ENCODE measurements at regions not wholly inside any gene's neighbourhood (a gene's known extent, or its start where the extent isn't known, plus 50 kb on each side); places are given as distances from the start of the nearest gene placed in this dataset.

DNA sequence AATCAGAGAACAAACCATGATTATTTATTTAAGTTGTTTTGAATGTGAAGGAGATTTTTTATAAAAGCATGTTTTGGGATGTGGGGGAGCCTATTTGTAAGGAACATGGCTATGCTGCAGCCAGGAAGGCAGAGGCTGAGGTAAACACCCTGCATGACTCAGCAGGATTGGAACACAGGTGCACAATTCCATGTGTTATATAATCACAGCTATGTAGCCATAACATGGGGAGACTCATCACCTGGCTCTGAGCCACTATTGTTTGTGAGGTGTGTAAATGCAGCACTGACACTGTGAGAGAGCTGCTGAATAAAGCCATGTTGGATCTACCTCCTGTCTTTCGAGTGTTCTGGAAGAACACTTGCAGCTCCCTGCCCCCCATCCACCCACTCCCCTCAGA lies 1009.8 kb downstream of the DNAH5 start (continued):
- TF ChIP-seq, protein P1, sequence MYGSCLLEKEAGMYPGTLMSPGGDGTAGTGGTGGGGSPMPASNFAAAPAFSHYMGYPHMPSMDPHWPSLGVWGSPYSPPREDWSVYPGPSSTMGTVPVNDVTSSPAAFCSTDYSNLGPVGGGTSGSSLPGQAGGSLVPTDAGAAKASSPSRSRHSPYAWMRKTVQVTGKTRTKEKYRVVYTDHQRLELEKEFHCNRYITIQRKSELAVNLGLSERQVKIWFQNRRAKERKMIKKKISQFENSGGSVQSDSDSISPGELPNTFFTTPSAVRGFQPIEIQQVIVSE (CRISPR knock-in tag; IDR thresholded peaks at IDR 0.05; ENCODE audit: borderline replicate concordance), result no peak
- TF ChIP-seq ZNF232 (CRISPR knock-in tag; IDR thresholded peaks at IDR 0.05) (no peak), FOXP4 (CRISPR knock-in tag; IDR thresholded peaks at IDR 0.05) (no peak), CBFB (CRISPR knock-in tag; IDR thresholded peaks at IDR 0.05; ENCODE audit: low read depth) (no peak), FOXK1 (CRISPR knock-in tag; IDR thresholded peaks at IDR 0.05) (no peak)
- TF ChIP-seq, protein P2, sequence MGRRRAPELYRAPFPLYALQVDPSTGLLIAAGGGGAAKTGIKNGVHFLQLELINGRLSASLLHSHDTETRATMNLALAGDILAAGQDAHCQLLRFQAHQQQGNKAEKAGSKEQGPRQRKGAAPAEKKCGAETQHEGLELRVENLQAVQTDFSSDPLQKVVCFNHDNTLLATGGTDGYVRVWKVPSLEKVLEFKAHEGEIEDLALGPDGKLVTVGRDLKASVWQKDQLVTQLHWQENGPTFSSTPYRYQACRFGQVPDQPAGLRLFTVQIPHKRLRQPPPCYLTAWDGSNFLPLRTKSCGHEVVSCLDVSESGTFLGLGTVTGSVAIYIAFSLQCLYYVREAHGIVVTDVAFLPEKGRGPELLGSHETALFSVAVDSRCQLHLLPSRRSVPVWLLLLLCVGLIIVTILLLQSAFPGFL (CRISPR knock-in tag; IDR thresholded peaks at IDR 0.05; ENCODE audit: borderline replicate concordance), result no peak

DNA sequence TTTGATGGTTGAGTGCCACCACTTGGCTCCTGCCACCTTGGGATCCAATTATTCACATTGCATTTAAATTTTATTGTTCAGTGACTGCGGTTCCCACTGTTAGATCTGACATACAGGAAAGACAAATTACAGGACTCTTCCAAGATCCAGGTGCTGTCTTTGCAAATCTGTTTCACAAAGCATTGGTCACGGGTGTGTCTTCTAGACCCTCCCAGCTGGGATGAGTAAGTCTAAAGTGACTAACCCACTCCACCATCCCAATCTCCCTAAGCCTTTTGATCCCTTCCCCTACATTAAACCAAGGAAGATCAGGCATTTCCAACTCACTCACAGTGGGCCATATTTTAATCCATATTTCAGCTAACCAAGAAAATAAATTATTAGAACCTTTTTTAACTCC lies 1016.3 kb upstream of the CTNND2 start:
- Mint-ChIP-seq H3K4me3 (no peak overlapping the region), H3K27ac (no peak overlapping the region), H3K36me3 (no peaks in the 10 kb centered on the region), H3K4me1 (no peaks in the 10 kb centered on the region), H3K9me3 (peaks cover 21% of the 10 kb centered on the region), H3K27me3 (ENCODE audit: low read depth) (no peaks in the 10 kb centered on the region)
- ChIA-PET POLR2A (no interaction called here), CTCF (no interaction called here)
- no peak for DNase-seq (ENCODE audit: low spot score)
- TF ChIP-seq, protein P3, sequence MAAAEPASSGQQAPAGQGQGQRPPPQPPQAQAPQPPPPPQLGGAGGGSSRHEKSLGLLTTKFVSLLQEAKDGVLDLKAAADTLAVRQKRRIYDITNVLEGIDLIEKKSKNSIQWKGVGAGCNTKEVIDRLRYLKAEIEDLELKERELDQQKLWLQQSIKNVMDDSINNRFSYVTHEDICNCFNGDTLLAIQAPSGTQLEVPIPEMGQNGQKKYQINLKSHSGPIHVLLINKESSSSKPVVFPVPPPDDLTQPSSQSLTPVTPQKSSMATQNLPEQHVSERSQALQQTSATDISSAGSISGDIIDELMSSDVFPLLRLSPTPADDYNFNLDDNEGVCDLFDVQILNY (CRISPR knock-in tag; IDR thresholded peaks at IDR 0.05), result no peak
- TF ChIP-seq ELF4 (CRISPR knock-in tag; IDR thresholded peaks at IDR 0.05; ENCODE audit: low read depth), result no peak
- no peak for ATAC-seq

DNA sequence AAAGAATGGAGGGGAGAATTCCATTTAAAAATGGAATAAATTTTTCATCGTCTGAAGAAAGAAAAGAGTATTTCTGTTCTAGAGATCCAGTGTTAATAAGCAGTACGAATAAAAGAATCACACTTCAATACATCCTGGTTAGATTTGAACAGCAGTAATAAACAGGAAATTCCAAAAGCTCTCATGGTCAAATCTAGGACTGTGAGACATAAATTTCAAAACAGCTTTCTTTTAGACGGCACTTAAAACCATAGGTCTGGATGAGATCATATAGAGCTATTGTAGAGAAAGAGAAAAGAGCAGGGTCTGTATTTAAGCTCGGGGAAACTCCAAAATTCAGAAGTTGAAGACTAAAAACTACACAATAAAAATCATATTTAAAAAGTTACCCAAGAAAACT lies 1006.9 kb upstream of the CTNND2 start:
- H3K4me3 Mint-ChIP-seq, result no peak overlapping the region
- H3K27me3 Mint-ChIP-seq (ENCODE audit: low read depth), result no peaks in the 10 kb centered on the region
- TF ChIP-seq SP1 (CRISPR knock-in tag; conservative IDR thresholded peaks at IDR 0.05), result no peak
- no peak for TF ChIP-seq ZSCAN18 (CRISPR knock-in tag; IDR thresholded peaks at IDR 0.05)
- no peak for TF ChIP-seq CBFB (CRISPR knock-in tag; IDR thresholded peaks at IDR 0.05; ENCODE audit: low read depth)
- no peak for TF ChIP-seq ETV6 (CRISPR knock-in tag; IDR thresholded peaks at IDR 0.05)
- no peak for TF ChIP-seq JAZF1 (CRISPR knock-in tag; IDR thresholded peaks at IDR 0.05)
- TF ChIP-seq MXD4 (CRISPR knock-in tag; IDR thresholded peaks at IDR 0.05; ENCODE audit: borderline replicate concordance), result no peak
- TF ChIP-seq, protein P4, sequence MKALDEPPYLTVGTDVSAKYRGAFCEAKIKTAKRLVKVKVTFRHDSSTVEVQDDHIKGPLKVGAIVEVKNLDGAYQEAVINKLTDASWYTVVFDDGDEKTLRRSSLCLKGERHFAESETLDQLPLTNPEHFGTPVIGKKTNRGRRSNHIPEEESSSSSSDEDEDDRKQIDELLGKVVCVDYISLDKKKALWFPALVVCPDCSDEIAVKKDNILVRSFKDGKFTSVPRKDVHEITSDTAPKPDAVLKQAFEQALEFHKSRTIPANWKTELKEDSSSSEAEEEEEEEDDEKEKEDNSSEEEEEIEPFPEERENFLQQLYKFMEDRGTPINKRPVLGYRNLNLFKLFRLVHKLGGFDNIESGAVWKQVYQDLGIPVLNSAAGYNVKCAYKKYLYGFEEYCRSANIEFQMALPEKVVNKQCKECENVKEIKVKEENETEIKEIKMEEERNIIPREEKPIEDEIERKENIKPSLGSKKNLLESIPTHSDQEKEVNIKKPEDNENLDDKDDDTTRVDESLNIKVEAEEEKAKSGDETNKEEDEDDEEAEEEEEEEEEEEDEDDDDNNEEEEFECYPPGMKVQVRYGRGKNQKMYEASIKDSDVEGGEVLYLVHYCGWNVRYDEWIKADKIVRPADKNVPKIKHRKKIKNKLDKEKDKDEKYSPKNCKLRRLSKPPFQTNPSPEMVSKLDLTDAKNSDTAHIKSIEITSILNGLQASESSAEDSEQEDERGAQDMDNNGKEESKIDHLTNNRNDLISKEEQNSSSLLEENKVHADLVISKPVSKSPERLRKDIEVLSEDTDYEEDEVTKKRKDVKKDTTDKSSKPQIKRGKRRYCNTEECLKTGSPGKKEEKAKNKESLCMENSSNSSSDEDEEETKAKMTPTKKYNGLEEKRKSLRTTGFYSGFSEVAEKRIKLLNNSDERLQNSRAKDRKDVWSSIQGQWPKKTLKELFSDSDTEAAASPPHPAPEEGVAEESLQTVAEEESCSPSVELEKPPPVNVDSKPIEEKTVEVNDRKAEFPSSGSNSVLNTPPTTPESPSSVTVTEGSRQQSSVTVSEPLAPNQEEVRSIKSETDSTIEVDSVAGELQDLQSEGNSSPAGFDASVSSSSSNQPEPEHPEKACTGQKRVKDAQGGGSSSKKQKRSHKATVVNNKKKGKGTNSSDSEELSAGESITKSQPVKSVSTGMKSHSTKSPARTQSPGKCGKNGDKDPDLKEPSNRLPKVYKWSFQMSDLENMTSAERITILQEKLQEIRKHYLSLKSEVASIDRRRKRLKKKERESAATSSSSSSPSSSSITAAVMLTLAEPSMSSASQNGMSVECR (CRISPR knock-in tag; IDR thresholded peaks at IDR 0.05; ENCODE audit: borderline replicate concordance), result no peak
- TF ChIP-seq, protein P5, sequence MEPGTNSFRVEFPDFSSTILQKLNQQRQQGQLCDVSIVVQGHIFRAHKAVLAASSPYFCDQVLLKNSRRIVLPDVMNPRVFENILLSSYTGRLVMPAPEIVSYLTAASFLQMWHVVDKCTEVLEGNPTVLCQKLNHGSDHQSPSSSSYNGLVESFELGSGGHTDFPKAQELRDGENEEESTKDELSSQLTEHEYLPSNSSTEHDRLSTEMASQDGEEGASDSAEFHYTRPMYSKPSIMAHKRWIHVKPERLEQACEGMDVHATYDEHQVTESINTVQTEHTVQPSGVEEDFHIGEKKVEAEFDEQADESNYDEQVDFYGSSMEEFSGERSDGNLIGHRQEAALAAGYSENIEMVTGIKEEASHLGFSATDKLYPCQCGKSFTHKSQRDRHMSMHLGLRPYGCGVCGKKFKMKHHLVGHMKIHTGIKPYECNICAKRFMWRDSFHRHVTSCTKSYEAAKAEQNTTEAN (CRISPR knock-in tag; IDR thresholded peaks at IDR 0.05), result no peak
- no peak for TF ChIP-seq ZBTB21 (CRISPR knock-in tag; IDR thresholded peaks at IDR 0.05; ENCODE audit: borderline replicate concordance)
- no peak for TF ChIP-seq E2F4 (CRISPR knock-in tag; IDR thresholded peaks at IDR 0.05; ENCODE audit: borderline replicate concordance, low read depth)
- no peak for TF ChIP-seq FOXP1 (CRISPR knock-in tag; IDR thresholded peaks at IDR 0.05; ENCODE audit: borderline replicate concordance)
- TF ChIP-seq NFYB (CRISPR knock-in tag; conservative IDR thresholded peaks at IDR 0.05; ENCODE audit: low read depth), result no peak
- TF ChIP-seq ZNF396 (CRISPR knock-in tag; IDR thresholded peaks at IDR 0.05; ENCODE audit: borderline replicate concordance), result no peak
- TF ChIP-seq KAT7 (CRISPR knock-in tag; IDR thresholded peaks at IDR 0.05; ENCODE audit: borderline replicate concordance), result no peak

More for the DNA sequence above, 1006.9 kb upstream of the CTNND2 start:
- ATAC-seq (no peak), DNase-seq (ENCODE audit: low spot score) (no peak)
- Mint-ChIP-seq H3K36me3 (no peaks in the 10 kb centered on the region), H3K27ac (no peak overlapping the region), H3K9me3 (peaks cover 8% of the 10 kb centered on the region), H3K4me1 (no peaks in the 10 kb centered on the region)
- POLR2A ChIA-PET, result no interaction called here
- CTCF ChIA-PET, result no interaction called here

Data from WTC11 (cell line).